AG08396 (cell line): ENCODE measurements at regions not wholly inside any gene's neighbourhood (a gene's known extent, or its start where the extent isn't known, plus 50 kb on each side); places are given as distances from the start of the nearest gene placed in this dataset.
A peak's percentile ranks its signal among the peaks of the same experiment; 100 is the strongest.

Source experiments
- DNase-seq: peaks from one replicate; pipeline ENCODE4 v3.0.0; 2012; ENCODE audit warnings: low spot score, mixed read lengths

GRCh38 chr1:63042278-63042677 lies 258.3 kb downstream of the ATG4C start:
- no peak for DNase-seq

DNA sequence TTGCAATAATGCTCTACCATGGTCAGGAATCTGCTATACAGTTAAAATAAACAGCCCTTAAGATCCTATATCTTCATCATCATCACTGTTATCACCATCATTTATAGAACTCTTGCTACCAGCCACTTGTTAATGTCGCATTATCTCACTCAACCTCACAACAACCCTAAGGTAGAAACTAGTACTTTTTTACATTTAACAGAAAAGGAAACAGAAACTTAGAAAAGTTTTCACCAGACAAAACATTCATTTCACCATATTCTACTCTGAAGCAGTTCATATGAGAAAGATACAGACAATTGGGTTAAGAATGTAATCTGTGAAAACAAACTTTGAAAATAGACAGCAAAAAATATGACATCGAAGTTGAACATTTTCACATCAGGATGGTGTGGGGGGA lies 262.6 kb downstream of the ATG4C start:
- no peak for DNase-seq

DNA sequence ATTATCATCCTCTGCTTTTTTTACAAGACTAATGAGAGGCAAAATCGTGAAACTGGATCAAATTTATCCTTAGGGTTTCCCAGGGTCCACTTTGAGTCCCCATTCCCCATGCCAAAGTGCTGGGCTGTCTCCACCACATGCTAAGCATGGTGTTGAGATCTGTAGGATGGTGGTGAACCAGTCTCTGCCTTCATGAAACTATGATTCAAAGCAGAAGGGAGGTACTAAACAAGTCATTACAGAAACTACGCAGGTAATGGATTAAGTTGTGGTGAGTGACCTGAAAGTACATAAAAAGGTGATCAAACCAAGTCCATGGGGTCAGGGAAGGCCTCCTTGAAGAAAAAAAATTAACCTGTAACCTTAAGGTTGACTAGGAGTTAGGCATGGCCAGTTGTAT lies 265.2 kb downstream of the ATG4C start:
- no peak for DNase-seq

GRCh38 chr1:63051356-63051755 lies 267.4 kb downstream of the ATG4C start:
- DNase-seq, result no peak

- no peak for DNase-seq
These were observed 268.0 kb downstream of the ATG4C start for GRCh38 chr1:63051886-63052285.

DNA sequence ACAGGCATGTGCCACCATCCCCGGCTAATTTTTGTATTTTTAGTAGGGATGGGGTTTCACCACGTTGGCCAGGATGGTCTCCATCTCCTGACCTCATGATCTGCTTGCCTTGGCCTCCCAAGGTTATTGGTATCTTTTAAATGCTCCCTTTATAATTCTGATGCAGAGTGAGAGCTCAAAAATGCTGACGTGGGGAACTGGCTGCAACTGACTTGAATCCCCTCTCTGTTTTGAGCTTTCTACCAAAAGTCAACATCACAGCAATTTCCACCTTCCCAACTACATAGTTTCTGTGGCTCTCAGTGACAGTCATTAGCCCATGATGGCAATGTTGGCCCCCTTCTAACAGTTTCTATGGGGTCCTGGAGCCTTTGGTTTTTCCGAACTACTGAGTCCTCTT lies 268.2 kb upstream of the FOXD3 start:
- no peak for DNase-seq

DNA sequence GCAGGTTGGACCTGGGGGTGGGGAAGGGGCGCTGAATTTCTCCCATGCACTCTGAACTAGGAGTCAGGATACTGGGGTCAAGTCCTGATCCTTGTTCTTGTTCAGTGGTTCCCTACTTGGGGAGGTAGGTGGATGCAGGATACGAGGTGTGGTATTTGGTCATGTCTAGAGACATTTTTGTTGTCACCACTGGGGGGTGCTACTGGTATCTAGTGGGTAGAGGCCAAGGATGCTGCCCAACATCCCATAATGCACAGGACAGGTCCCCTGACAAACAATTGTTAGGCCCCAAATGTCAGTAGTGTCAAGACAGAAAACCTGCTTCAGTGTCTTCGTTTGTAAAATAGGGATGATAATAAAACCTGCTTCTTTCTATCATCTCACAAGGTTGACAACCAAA lies 259.0 kb upstream of the FOXD3 start:
- no peak for DNase-seq

GRCh38 chr1:63064135-63064534 lies 258.2 kb upstream of the FOXD3 start:
- no peak for DNase-seq

- no peak for DNase-seq
These were observed 253.7 kb upstream of the FOXD3 start for GRCh38 chr1:63068626-63069025.

DNA sequence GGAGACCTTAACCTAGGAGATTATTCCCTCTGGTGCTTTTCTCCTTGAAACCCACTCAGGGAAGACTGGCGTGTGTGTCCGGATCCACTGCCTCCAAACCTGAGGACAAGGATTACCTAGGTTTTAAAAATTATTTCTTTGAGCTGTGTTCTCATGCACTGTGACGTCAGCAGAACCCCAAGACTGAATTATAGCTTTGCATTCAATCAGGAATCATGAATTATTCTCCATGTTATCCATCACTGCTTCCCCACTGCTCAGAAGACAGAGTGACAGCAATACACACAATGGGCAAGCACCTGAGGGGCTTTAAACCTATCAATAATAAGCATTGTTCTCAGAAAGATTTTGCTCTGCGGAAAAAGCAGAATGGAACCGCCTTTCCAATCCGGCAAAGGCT lies 253.2 kb upstream of the FOXD3 start:
- no peak for DNase-seq

- DNase-seq, result no peak
These were observed 248.8 kb upstream of the FOXD3 start for GRCh38 chr1:63073309-63074306.

- no peak for DNase-seq
These were observed 248.0 kb upstream of the FOXD3 start for GRCh38 chr1:63074321-63074720.

- DNase-seq, result no peak
These were observed 239.6 kb upstream of the FOXD3 start for GRCh38 chr1:63082766-63083165.

DNA sequence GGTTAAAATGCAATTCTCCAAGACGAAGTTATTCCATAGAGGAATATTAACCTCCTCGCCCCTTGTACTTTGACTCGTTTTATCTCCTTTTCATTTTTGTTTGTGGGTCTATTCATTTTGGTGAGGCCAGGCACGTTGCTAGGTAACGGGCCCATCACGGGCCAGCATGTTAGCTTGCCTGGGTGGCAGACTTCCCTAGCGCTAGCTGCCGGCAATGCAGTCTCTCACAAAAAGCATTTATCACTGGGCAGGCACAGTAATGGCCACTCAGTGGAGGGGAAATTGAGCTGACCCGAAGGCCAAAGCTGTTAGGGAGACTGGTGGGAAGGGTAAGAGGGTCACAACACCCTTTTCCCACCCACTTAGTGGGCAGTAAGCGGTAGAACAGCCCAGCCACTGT lies 234.4 kb upstream of the FOXD3 start:
- DNase-seq, result no peak

- DNase-seq, result no peak
These were observed 223.2 kb upstream of the FOXD3 start for GRCh38 chr1:63099188-63099587.

DNA sequence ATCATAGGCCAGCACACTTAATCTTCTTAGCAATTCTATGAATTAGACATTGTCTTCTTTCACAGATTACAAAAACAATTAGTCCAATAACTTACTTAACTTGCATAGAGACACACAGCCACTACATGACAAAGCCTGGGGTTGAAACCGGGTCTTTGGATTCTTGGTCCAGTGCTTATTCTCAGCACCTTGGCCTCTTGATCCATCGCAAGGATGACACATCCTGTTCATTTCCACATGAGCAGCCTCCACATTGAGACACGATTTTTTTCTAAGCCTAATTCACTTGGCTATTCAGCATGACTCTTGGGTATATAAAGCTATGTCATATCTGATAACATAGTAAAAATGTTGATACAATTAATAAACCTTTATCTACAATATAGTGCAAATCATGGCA lies 221.0 kb upstream of the FOXD3 start:
- DNase-seq, result no peak

- DNase-seq, result no peak
These were observed 218.7 kb upstream of the FOXD3 start for GRCh38 chr1:63103682-63104081.

GRCh38 chr1:63107066-63107465 lies 215.3 kb upstream of the FOXD3 start:
- no peak for DNase-seq

DNA sequence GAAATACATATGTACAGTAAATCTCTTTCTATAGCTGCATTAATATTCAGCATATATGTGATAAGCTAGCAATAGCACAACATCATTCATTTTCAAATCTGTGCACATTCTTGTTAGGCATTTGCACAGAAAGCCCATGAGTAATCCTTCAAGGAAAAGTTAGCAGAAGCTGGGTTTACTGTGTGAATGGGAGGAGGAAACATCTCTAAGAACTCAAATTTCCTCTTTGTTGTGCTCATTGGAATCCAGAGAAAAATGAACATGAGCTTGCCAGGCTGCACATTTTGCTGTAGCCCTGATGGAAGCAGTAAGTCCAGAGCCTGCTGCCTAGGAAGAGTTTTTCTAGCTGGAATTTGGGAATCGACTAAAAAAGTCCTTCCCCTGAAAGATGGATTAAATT lies 214.2 kb upstream of the FOXD3 start:
- no peak for DNase-seq

- peak; percentile 11 for DNase-seq
These were observed 210.0 kb upstream of the FOXD3 start for GRCh38 chr1:63112155-63112900.

DNA sequence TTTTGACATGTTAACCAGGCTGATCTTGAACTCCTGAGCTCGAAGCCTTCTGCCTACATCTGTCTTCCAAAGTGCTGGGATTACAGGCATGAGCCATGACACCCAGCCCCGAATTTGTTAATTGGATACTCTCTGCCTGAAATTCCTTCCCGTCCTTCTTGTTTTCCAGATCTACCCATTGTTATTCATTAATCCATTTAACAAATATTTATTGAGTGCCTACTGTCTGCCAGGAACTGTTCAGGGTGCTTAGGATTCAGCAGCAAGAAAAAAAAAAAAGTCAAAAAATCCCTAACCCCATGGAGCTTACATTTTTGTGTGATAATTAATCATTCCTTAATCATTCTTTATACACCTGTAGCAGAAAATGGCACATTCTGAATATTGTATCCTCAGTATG lies 206.8 kb upstream of the FOXD3 start:
- no peak for DNase-seq

DNA sequence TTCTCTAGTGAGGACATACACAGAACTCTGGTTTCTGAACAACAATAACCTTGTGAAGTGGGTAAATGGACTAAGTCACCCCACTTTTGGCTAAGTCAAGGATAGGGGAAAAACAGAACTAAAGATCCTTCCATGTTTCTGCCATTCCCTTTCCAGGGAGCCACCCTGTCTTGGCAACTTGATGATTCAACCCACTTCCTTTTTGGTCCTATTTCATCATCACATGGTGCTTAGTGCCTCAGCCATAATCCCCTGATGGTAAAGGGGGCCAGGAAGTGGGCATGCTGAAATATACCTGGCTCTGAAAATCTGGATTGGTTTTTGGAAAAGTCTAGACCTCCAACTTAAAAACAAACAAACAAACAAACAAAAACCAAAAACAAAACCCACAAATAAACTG lies 206.4 kb upstream of the FOXD3 start:
- DNase-seq, result no peak

- no peak for DNase-seq
These were observed 202.7 kb upstream of the FOXD3 start for GRCh38 chr1:63119575-63120155.
